Skin of body (tissue), 1 donor: ENCODE measurements at regions not wholly inside any gene's neighbourhood (a gene's known extent, or its start where the extent isn't known, plus 50 kb on each side); places are given as distances from the start of the nearest gene placed in this dataset.
"Not testable (repeated sequence)": the region's sequence is repeated elsewhere in the genome, so short reads cannot be mapped to it uniquely, and the experiment has no call there.

Experiments
- DNase-seq: peaks from one replicate; lab custom pipeline; 2025; lab: John Stamatoyannopoulos, UW

DNA sequence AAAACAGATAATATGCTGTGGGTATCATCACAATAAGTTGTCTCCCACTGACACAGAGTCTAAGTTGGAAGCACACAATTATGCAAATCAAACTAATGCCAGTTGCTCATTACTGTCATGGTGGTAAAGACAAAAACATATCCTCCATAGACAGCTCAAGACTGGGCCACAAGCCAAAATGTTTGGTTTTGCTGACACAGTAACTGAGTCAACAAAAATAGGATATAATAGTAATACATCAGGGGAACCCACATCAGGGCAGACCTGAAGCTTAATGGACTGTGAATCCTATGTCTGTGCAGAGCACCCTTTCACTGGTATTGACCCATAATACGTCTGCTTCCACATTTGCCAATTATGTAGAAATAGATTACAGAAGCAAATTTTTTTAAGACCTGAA, 597.8 kb downstream of the TTLL7 start:
- not testable (repeated sequence) for DNase-seq

GRCh38 chr1:83400173-83400572, 598.8 kb downstream of the TTLL7 start:
- DNase-seq, result not testable (repeated sequence)

GRCh38 chr1:83398125-83398524, 600.8 kb downstream of the TTLL7 start:
- not testable (repeated sequence) for DNase-seq

- DNase-seq, result not testable (repeated sequence)
Observed at GRCh38 chr1:83395130-83395529, 603.8 kb downstream of the TTLL7 start.

DNA sequence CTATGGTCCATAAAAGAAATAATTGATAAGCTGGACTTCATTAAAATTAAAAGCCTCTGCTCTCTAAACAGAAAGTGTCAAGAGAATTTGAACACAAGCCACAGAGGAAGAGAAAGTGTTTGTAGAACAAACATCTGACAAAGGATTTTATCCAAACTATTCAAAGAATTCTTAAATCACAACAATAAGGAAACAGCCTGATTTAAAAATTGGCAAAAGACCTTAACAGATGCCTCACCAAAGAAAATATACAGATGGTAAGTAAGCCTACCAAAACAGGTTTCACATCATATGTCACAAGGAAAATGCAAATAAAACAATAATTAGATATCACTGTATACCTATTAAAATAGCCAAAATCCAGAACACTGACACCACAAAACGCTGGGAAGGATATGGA, 612.0 kb downstream of the TTLL7 start:
- DNase-seq, result not testable (repeated sequence)

- not testable (repeated sequence) for DNase-seq
Observed at GRCh38 chr1:83383107-83383506, 615.8 kb downstream of the TTLL7 start.

- DNase-seq, result not testable (repeated sequence)
Observed at GRCh38 chr1:83373018-83373417, 625.9 kb downstream of the TTLL7 start.

GRCh38 chr1:83369853-83370252, 629.1 kb downstream of the TTLL7 start:
- DNase-seq, result not testable (repeated sequence)

DNA sequence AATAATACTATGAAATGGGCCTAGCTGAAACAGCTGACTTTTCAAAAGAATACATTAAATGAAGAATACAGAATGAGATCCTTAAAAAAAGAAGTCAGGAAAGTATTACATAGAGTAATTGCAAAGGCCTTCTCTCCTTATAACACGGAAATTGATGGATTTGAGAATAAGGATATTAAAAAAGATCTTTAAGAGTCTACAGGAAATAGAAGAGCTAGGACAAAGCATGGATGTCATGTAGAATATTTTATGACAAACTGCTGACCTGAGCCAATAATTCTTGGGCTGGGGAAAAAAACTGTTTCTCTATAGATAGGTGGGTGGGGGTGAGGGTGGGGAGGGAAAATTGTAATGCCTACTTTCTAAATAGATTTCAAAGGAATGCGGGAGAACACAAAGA, 633.6 kb downstream of the TTLL7 start:
- DNase-seq, result not testable (repeated sequence)

GRCh38 chr1:83345375-83345774, 653.6 kb downstream of the TTLL7 start:
- not testable (repeated sequence) for DNase-seq

- DNase-seq, result not testable (repeated sequence)
Observed at GRCh38 chr1:83343767-83344166, 655.2 kb downstream of the TTLL7 start.

DNA sequence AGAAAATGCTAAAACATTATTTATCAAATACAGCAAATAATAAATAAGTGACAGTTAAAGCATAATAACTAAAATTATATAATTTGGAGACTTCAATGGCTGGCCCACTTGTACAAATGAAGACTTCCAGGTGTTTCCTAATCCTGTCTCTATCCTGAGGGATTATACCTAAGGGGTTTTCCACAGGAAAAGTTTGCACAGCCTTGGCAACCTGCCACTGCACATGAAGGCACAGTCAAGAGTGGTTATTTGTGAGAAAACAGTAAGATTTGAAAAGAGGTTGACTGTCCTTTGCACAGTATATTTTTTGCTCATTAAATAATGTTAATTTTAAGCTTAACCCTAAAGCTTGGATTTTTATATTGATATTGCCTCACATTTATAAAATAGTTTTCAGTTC, 655.9 kb downstream of the TTLL7 start:
- DNase-seq, result not testable (repeated sequence)

DNA sequence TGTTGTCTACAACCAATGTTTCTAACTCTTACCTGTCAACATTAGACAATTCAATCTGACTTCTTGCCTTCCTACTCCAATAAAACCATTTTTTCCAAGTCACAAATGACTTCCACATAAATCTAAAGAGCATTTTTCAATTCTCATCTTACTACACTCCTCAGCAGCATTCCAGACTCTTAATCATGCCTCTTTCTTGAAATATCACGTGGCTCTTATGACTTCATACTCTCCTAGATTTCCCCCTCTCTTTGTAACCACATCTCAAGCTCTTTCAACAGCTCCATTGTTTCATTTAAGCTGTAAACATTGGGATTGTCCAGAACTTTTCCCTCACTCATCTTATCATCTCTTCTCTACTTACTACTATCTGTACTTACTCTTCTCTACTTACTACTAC, 666.6 kb downstream of the TTLL7 start:
- DNase-seq, result not testable (repeated sequence)

- DNase-seq, result no peak
Observed at GRCh38 chr1:83318366-83318765, 680.6 kb downstream of the TTLL7 start.

DNA sequence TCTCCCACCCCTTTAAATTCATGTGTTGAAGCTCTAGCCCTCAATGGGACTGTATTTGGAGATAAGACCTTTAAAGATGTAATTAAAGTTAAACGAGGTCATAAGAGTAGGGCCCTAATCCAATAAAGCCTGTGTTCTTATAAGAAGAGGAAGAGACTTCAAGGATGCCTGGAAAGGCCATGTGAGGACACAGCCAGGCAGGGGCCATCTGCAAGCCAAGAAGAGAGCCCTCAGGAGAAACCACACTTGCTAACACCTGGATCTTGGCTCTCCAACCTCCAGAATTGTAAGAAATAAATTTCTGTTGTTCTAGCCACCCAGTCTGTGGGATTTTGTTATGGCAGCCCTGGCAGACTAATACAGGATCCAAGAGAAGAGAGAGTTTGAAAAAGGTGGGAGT, 683.5 kb downstream of the TTLL7 start:
- DNase-seq, result not testable (repeated sequence)

GRCh38 chr1:83310161-83310560, 688.8 kb downstream of the TTLL7 start:
- DNase-seq, result not testable (repeated sequence)

GRCh38 chr1:83309035-83309434, 689.9 kb downstream of the TTLL7 start:
- DNase-seq, result not testable (repeated sequence)

- DNase-seq, result not testable (repeated sequence)
Observed at GRCh38 chr1:83306811-83307210, 692.1 kb downstream of the TTLL7 start.

GRCh38 chr1:83295594-83295993, 703.3 kb downstream of the TTLL7 start:
- DNase-seq, result not testable (repeated sequence)

DNA sequence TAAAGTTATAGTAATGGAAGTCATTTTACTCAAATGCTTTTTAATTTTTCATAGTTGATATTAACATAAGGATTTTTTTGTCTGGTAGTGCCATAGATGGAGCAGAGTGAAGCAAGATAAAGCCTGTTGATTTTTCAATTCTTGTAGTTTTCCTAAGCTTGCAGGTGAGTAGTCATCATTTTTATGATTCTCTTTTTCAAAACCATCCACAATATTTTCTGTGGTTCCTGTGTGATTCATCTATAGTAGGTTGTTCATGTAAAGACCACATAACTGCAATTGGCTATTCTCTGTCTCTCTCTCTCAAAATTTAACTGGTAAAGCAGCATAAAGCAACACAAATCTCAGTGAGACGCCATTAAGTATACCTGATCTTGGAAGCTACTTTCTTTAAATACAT, 711.5 kb downstream of the TTLL7 start:
- not testable (repeated sequence) for DNase-seq

DNA sequence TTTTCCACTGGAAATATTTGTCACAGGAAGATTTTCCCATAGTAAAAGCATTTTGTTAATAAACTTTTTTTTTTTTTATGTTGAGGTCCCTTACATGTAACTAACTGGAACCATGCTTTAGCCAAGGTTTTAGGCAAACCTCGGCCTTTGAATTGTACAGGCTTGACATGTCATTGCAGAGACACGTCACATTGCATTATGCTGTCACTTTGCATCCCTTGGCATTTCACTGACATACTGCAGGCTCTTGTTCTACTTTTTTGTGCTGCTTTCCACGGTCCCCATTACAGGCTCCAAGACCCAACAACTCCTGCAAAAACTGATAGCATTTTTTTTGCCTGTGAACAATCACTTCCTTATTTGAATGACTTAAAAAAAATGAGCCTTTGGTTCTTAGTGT, 724.3 kb downstream of the TTLL7 start:
- DNase-seq, result not testable (repeated sequence)

GRCh38 chr1:83272484-83272883, 726.4 kb downstream of the TTLL7 start:
- not testable (repeated sequence) for DNase-seq

- DNase-seq, result not testable (repeated sequence)
Observed at GRCh38 chr1:83271834-83272233, 727.1 kb downstream of the TTLL7 start.

- DNase-seq, result not testable (repeated sequence)
Observed at GRCh38 chr1:83270801-83271200, 728.1 kb downstream of the TTLL7 start.
